IMR-90 (cell line): ENCODE measurements at regions not wholly inside any gene's neighbourhood (a gene's known extent, or its start where the extent isn't known, plus 50 kb on each side); places are given as distances from the start of the nearest gene placed in this dataset.

Experiments
- ATAC-seq: fragments of 200-7000 bp; cut with Tn5 transposase; 2 replicates; pipeline ENCODE4 v1.9.1; 2020; ENCODE audit warnings: low read depth, mild to moderate bottlenecking, moderate library complexity
- BruUV-seq: library from RNA; stranded (reverse); fragments of 400-500 nt; replicated peaks from 2 replicates; lab custom pipeline; 2021; lab: Mats Ljungman, UMichigan
- CTCF ChIA-PET: fragments of 300-600 bp; formaldehyde crosslinking; extraction: SDS; loops from one replicate; lab custom pipeline; 2021; ENCODE audit warnings: antibody characterized with exemption; lab: Yijun Ruan, JAX
- POLR2A ChIA-PET: fragments of 300-600 bp; sonication (Branson Sonifier 250); formaldehyde crosslinking; loops from one replicate; lab custom pipeline; 2022; ENCODE audit warnings: antibody characterized with exemption; ENCODE audit not compliant: unreplicated experiment; lab: Charles Lee
- DNase-seq: peaks from one replicate; pipeline ENCODE4 v3.0.0; 2013
- H2AFZ ChIP-seq: replicated peaks from 2 replicates; pipeline ENCODE3; 2013; ENCODE audit warnings: low read length, mild to moderate bottlenecking; ENCODE audit not compliant: poor library complexity
- H2AK5ac ChIP-seq: 2 replicates; pipeline ENCODE4 v1.6.1; 2013; ENCODE audit warnings: low read depth, low read length, inconsistent platforms
- H2AK9ac ChIP-seq: replicated peaks from 2 replicates; pipeline ENCODE3; 2013; ENCODE audit warnings: mild to moderate bottlenecking, low read depth, low read length, moderate library complexity; ENCODE audit not compliant: poor library complexity
- H2BK120ac ChIP-seq: 2 replicates; pipeline ENCODE4 v1.6.1; 2013; ENCODE audit warnings: low read depth, low read length, inconsistent platforms
- H2BK15ac ChIP-seq: 3 replicates; pipeline ENCODE4 v1.6.1; 2013; ENCODE audit warnings: low read depth, low read length, inconsistent platforms
- H2BK20ac ChIP-seq: 2 replicates; pipeline ENCODE4 v1.6.1; 2013; ENCODE audit warnings: low read depth, mild to moderate bottlenecking, inconsistent platforms, low read length, moderate library complexity
- H2BK5ac ChIP-seq: 2 replicates; pipeline ENCODE4 v1.6.1; 2013; ENCODE audit warnings: mild to moderate bottlenecking, low read depth, low read length, inconsistent platforms; ENCODE audit not compliant: poor library complexity, severe bottlenecking
- H3K14ac ChIP-seq: replicated peaks from 2 replicates; pipeline ENCODE4 v1.6.1; 2013; ENCODE audit warnings: low read depth, low read length, inconsistent platforms
- H3K18ac ChIP-seq: 2 replicates; pipeline ENCODE4 v1.6.1; 2013; ENCODE audit warnings: low read depth, low read length, control low read depth
- H3K23ac ChIP-seq: 2 replicates; pipeline ENCODE4 v1.6.1; 2013; ENCODE audit warnings: low read depth, low read length, inconsistent platforms
- H3K27ac ChIP-seq: 2 replicates; pipeline ENCODE4 v1.5.1; 2013; ENCODE audit warnings: mild to moderate bottlenecking, control low read depth, low read length; ENCODE audit not compliant: insufficient read depth
- H3K27me3 ChIP-seq: 2 replicates; pipeline ENCODE4 v1.6.1; 2013; ENCODE audit warnings: low read length; ENCODE audit not compliant: control insufficient read depth, insufficient read depth
- H3K36me3 ChIP-seq: 2 replicates; pipeline ENCODE4 v1.6.1; 2013; ENCODE audit warnings: low read length, mixed read lengths; ENCODE audit not compliant: control insufficient read depth, insufficient read depth
- H3K4ac ChIP-seq: 2 replicates; pipeline ENCODE4 v1.6.1; 2013; ENCODE audit warnings: low read depth, low read length, inconsistent platforms
- H3K4me1 ChIP-seq: 2 replicates; pipeline ENCODE4 v1.6.1; 2013; ENCODE audit warnings: low read length, mixed read lengths; ENCODE audit not compliant: control insufficient read depth, insufficient read depth
- H3K4me2 ChIP-seq: 2 replicates; pipeline ENCODE4 v1.6.1; 2013; ENCODE audit warnings: low read depth, mild to moderate bottlenecking, control low read depth, low read length, moderate library complexity
- H3K4me3 ChIP-seq: 2 replicates; pipeline ENCODE4 v1.5.1; 2013; ENCODE audit warnings: low read depth, mild to moderate bottlenecking, control low read depth, low read length, moderate library complexity; ENCODE audit not compliant: insufficient read depth
- H3K56ac ChIP-seq: 2 replicates; pipeline ENCODE4 v1.6.1; 2013; ENCODE audit warnings: low read length, inconsistent platforms; ENCODE audit not compliant: insufficient read depth; ENCODE audit errors: extremely low read depth
- H3K79me1 ChIP-seq, 2 experiments: 2 replicates each; pipeline ENCODE4 v1.6.1; 2013; ENCODE audit warnings: low read length in 2 of 2, inconsistent platforms in 1 of 2, low read depth in 1 of 2
- H3K9ac ChIP-seq: 2 replicates; pipeline ENCODE4 v1.6.1; 2013; ENCODE audit warnings: low read depth, low read length, control low read depth
- H3K9me1 ChIP-seq: 2 replicates; pipeline ENCODE4 v1.6.1; 2013; ENCODE audit warnings: low read length, inconsistent platforms; ENCODE audit not compliant: insufficient read depth
- H3K9me3 ChIP-seq: 2 replicates; pipeline ENCODE4 v1.6.1; 2013; ENCODE audit warnings: low read length; ENCODE audit not compliant: control insufficient read depth, insufficient read depth
- H4K20me1 ChIP-seq: 2 replicates; pipeline ENCODE4 v1.6.1; 2013; ENCODE audit warnings: low read length, inconsistent platforms; ENCODE audit not compliant: insufficient read depth
- H4K5ac ChIP-seq: 2 replicates; pipeline ENCODE4 v1.6.1; 2013; ENCODE audit warnings: mild to moderate bottlenecking, low read depth, low read length, control low read depth
- H4K8ac ChIP-seq, 2 experiments: 2 replicates each; pipeline ENCODE4 v1.6.1; 2013; ENCODE audit warnings: low read depth in 2 of 2, low read length in 2 of 2, control low read depth in 1 of 2, inconsistent platforms in 1 of 2
- H4K91ac ChIP-seq: 2 replicates; pipeline ENCODE4 v1.6.1; 2013; ENCODE audit warnings: low read depth, low read length, inconsistent platforms; ENCODE audit not compliant: insufficient read depth
- CEBPB ChIP-seq: IDR thresholded peaks from 2 replicates; pipeline ENCODE4 v1.6.1; 2012; ENCODE audit warnings: low read depth, low read length, improper control_type of control experiment
- CTCF ChIP-seq: conservative IDR thresholded peaks from 2 replicates; pipeline ENCODE4 v1.5.1; 2012; ENCODE audit warnings: mild to moderate bottlenecking, low read depth, low read length, improper control_type of control experiment
- FOS ChIP-seq: fragments of 150-350 bp; IDR thresholded peaks from 2 replicates; pipeline ENCODE4 v1.6.1; 2016; ENCODE audit warnings: low read depth, low read length
- MAFK ChIP-seq: IDR thresholded peaks from 2 replicates; pipeline ENCODE4 v1.6.1; 2012; ENCODE audit warnings: low read depth, low read length, improper control_type of control experiment
- MAZ ChIP-seq: IDR thresholded peaks from 2 replicates; pipeline ENCODE4 v1.6.1; 2012; ENCODE audit warnings: low read depth, mild to moderate bottlenecking, low read length, improper control_type of control experiment, moderate library complexity, borderline replicate concordance
- RCOR1 ChIP-seq: IDR thresholded peaks from 2 replicates; pipeline ENCODE4 v1.6.1; 2012; ENCODE audit warnings: mild to moderate bottlenecking, low read length, improper control_type of control experiment; ENCODE audit not compliant: insufficient replicate concordance
- RFX5 ChIP-seq: IDR thresholded peaks from 2 replicates; pipeline ENCODE4 v1.8.0; 2012; ENCODE audit warnings: low read depth, mild to moderate bottlenecking, low read length, moderate library complexity
- USF2 ChIP-seq: fragments of 150-350 bp; IDR thresholded peaks from 2 replicates; pipeline ENCODE4 v1.6.1; 2017; ENCODE audit warnings: mild to moderate bottlenecking, antibody characterized with exemption, low read length, low read depth
- WGBS, 2 experiments: methylation state at CpG; one replicate each; pipeline versions ENCODE4 v1.1.5 to v1.1.7; 2013; ENCODE audit warnings: missing lambda C conversion rate in 2 of 2; ENCODE audit not compliant: insufficient read length in 1 of 2; ENCODE audit errors: extremely low coverage in 2 of 2; 5-methylcytosine and 5-hydroxymethylcytosine counted together
- dilution Hi-C: fragments of 300-500 bp; cut with HindIII; formaldehyde crosslinking; loops from one replicate; pipeline ENCODE4 v1.14.3; 2018; ENCODE audit warnings: low sequenced_read_pairs; ENCODE audit not compliant: unreplicated experiment
- in situ Hi-C: fragments of 300-500 bp; cut with MboI; formaldehyde crosslinking; loops from 3 replicates; pipeline ENCODE4 v1.14.3; 2019; ENCODE audit warnings: low sequenced_read_pairs, inconsistent platforms, mixed read lengths
- intact Hi-C: fragments of 100-400 bp; cut with micrococcal nuclease; formaldehyde crosslinking; loops from 2 replicates; pipeline ENCODE4 v1.10.0; 2022

- no peak overlapping the region for H2BK15ac ChIP-seq
- no peak overlapping the region for H3K9ac ChIP-seq
- H4K20me1 ChIP-seq: no peaks in the 10 kb centered on the region
- BruUV-seq: no TSS peak
- no peak overlapping the region for H4K91ac ChIP-seq
- peaks cover 8% of the 10 kb centered on the region for H3K9me1 ChIP-seq
- DNase-seq: no peak
- peaks cover 9% of the 10 kb centered on the region for H3K4me1 ChIP-seq
- no peaks in the 10 kb centered on the region for H3K9me3 ChIP-seq
- H3K79me1 ChIP-seq: no peaks in the 10 kb centered on the region
- H3K23ac ChIP-seq: no peak overlapping the region
- 74% methylated on average over 3 of the region's 20 CpGs; no CpG with 5 or more reads in 1 of the 2 experiments for WGBS, 2 experiments
- H2AK5ac ChIP-seq: no peak overlapping the region
- no peak overlapping the region for H4K5ac ChIP-seq
- TF ChIP-seq USF2 (no peak), MAFK (no peak), FOS (no peak), RCOR1 (no peak), RFX5 (no peak), MAZ (no peak), CTCF (no peak), CEBPB (no peak)
- no peak overlapping the region for H3K14ac ChIP-seq
- no peak overlapping the region for H3K27ac ChIP-seq
- dilution Hi-C loops: no loop called here
- H4K8ac ChIP-seq: no peak overlapping the region
- H2AFZ ChIP-seq: no peak overlapping the region
- H3K4me2 ChIP-seq: no peak overlapping the region
- H2BK5ac ChIP-seq: no peak overlapping the region
- CTCF ChIA-PET: no interaction called here
- no peak for ATAC-seq
- H2BK120ac ChIP-seq: no peak overlapping the region
- intact Hi-C loops: no loop called here
- no peak overlapping the region for H2BK20ac ChIP-seq
- H3K18ac ChIP-seq: no peak overlapping the region
- no peaks in the 10 kb centered on the region for H3K36me3 ChIP-seq
- no peaks in the 10 kb centered on the region for H3K27me3 ChIP-seq
- no peak overlapping the region for H2AK9ac ChIP-seq
- no peak overlapping the region for H3K4me3 ChIP-seq
- H3K4ac ChIP-seq: no peak overlapping the region
- in situ Hi-C loops: no loop called here
- H3K56ac ChIP-seq: no peak overlapping the region
- POLR2A ChIA-PET: no interaction called here
These were observed 131.6 kb downstream of the SKIDA1 start for GRCh38 chr10:21393931-21394330.
